Spleen (tissue), 11 donors: ENCODE measurements at regions not wholly inside any gene's neighbourhood (a gene's known extent, or its start where the extent isn't known, plus 50 kb on each side); places are given as distances from the start of the nearest gene placed in this dataset.

ENCODE experiments used
- DNase-seq: peaks from one replicate; pipeline ENCODE4 v3.0.0-alpha.2; 2020
- H3K27ac ChIP-seq, 8 donors: fragments of 200-600 bp; sonication (generic) in 7 of 8; 1 replicate in 4 of 8; 2 replicates in 4 of 8; pipeline versions ENCODE4 v1.5.0 to v1.8.0; 2016 to 2021; ENCODE audit warnings: inconsistent platforms in 4 of 8, mild to moderate bottlenecking in 4 of 8, moderate library complexity in 1 of 8
- H3K27me3 ChIP-seq, 7 donors: fragments of 200-600 bp; sonication (generic) in 6 of 7; replicated peaks in 1 of 7; 1 replicate in 4 of 7; 2 replicates in 3 of 7; pipeline versions ENCODE4 v1.5.0 to v1.8.0; 2016 to 2021; ENCODE audit warnings: inconsistent platforms in 3 of 7, mild to moderate bottlenecking in 1 of 7
- H3K36me3 ChIP-seq, 6 donors: fragments of 200-600 bp; sonication (generic) in 5 of 6; 1 replicate in 4 of 6; 2 replicates in 2 of 6; pipeline versions ENCODE4 v1.5.0 to v1.8.0; 2016 to 2021; ENCODE audit warnings: inconsistent platforms in 2 of 6
- H3K4me1 ChIP-seq, 6 donors: fragments of 200-600 bp; sonication (generic) in 5 of 6; 1 replicate in 3 of 6; 2 replicates in 3 of 6; pipeline versions ENCODE4 v1.5.0 to v1.8.0; 2016 to 2021; ENCODE audit warnings: inconsistent platforms in 3 of 6
- H3K4me3 ChIP-seq, 8 donors: fragments of 200-600 bp; sonication (generic) in 7 of 8; 1 replicate in 4 of 8; 2 replicates in 4 of 8; pipeline versions ENCODE4 v1.5.0 to v1.8.0; 2016 to 2021; ENCODE audit warnings: inconsistent platforms in 4 of 8, mild to moderate bottlenecking in 4 of 8, moderate library complexity in 2 of 8
- H3K9me3 ChIP-seq, 8 donors: fragments of 200-600 bp; sonication (generic) in 7 of 8; 1 replicate in 4 of 8; 2 replicates in 4 of 8; pipeline versions ENCODE4 v1.5.0 to v1.8.0; 2016 to 2021; ENCODE audit warnings: inconsistent platforms in 4 of 8
- CTCF ChIP-seq, 11 experiments: fragments of 200-600 bp in 7 of 11; fragments of 450-650 bp in 4 of 11; sonication (generic) in 4 of 11; IDR thresholded peaks in 8 of 11; conservative IDR thresholded peaks in 3 of 11; 1 replicate in 7 of 11; 2 replicates in 4 of 11; pipeline versions ENCODE4 v1.4.0 to v1.8.0; 2016 to 2021; ENCODE audit warnings: antibody characterized with exemption in 11 of 11, inconsistent platforms in 4 of 11, mild to moderate bottlenecking in 1 of 11
- POLR2A ChIP-seq, 3 donors: fragments of 450-650 bp; IDR thresholded peaks; one replicate each; pipeline ENCODE4 v1.5.1; 2017; ENCODE audit warnings: antibody characterized with exemption in 3 of 3, mild to moderate bottlenecking in 1 of 3
- POLR2AphosphoS5 ChIP-seq, 3 donors: sonication (generic); formaldehyde crosslinking; IDR thresholded peaks; one replicate each; pipeline ENCODE4 v1.5.1; 2017; ENCODE audit warnings: antibody characterized with exemption in 3 of 3
- WGBS, 5 donors: extraction: QIAGEN DNeasy Blood & Tissue Kit in 3 of 5; methylation state at CpG; one replicate each; pipeline versions ENCODE4 v1.1.5 to v1.1.7; 2013 to 2018; 5-methylcytosine and 5-hydroxymethylcytosine counted together
- intact Hi-C: fragments of 100-400 bp; cut with DNase I; formaldehyde crosslinking; loops from one replicate; pipeline ENCODE4 v1.15.0; 2023; ENCODE audit warnings: low total_unique reads
- donor health status: healthy with polysubstance abuse.
- donor health status: DM: no; HTN: no; CAD: no; lungs with moderate emphysema.
- donor health status: DM: no; HTN: no; CAD: no.
- donor health status: Bipolar disorder and iron deficiency.
- donor health status: healthy.
- donor health status: DM: no; HTN: no; CAD: no.
- donor health status: DM: yes; HTN: yes; CAD: no.

DNA sequence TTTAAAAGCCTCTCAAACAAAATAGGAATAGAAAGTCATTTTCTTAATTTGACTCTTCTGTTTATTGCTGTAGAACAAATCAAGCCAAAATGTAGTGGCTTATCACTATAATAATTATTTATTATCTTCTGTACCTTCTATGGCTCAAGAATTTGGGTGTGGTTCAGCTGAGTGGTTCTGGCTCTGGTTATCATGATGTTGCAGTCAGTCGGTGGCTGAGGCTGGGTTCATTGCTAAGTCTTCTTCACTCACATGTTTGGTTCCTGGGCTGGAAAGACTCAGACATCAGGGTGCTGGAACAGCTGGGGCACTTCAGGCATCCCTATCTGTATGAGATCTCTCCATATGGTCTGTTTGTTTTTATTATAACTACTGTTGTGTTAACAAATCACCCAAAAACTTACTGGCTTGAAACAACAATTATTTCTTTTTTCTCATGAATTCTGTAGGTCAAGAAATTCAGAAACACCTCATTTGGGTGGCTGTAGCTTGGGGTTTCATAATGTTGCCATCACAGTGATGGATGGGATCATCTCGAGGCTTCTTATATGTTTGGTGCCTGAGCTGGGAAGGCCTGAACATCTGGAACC is 165.5 kb upstream of the FOXN2 start:
- Histone ChIP-seq H3K4me1 (peaks cover 0 to 35% (median 14%) of the 10 kb centered on the region in 6 donors), H3K4me3 (no peak overlapping the region), H3K27me3 (no peaks in the 10 kb centered on the region), H3K36me3 (no peaks in the 10 kb centered on the region), H3K9me3 (no peaks in the 10 kb centered on the region), H3K27ac (no peak overlapping the region)
- WGBS, 5 donors: 59 to 80% (median 73%) methylated on average over 2 of the region's 2 CpGs
- TF ChIP-seq POLR2AphosphoS5 (IDR thresholded peaks at IDR 0.05) (no peak), POLR2A (IDR thresholded peaks at IDR 0.05) (no peak), CTCF (IDR thresholded peaks at IDR 0.05 in 8 of 11, conservative IDR thresholded peaks at IDR 0.05 in 3 of 11) (no peak)
- intact Hi-C loops: no loop called here
- DNase-seq: no peak

DNA sequence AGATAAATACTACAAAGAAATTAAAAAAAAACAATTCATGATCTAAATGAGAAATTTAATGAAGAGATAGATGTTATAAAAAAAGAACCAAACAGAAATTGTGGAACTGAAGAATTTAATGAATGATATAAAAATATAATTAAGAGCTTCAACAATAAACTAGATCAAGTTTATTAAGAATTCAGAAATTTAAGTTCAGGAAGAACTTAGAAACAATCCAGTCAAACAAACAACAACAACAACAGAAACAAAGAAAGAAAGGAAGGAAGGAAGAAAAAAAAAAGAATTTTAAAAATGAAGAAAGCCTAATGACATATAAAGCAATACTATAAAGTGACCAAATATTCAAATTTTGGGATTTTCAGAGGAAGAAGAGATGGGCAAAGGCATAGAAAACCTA is 157.3 kb upstream of the FOXN2 start:
- intact Hi-C loops: no loop called here
- Histone ChIP-seq H3K4me3 (no peak overlapping the region), H3K9me3 (peaks cover 0 to 43% (median 28%) of the 10 kb centered on the region in 8 donors), H3K36me3 (no peaks in the 10 kb centered on the region), H3K4me1 (peaks cover 0 to 11% (median 0%) of the 10 kb centered on the region in 6 donors), H3K27me3 (no peaks in the 10 kb centered on the region), H3K27ac (no peak overlapping the region)
- TF ChIP-seq POLR2AphosphoS5 (IDR thresholded peaks at IDR 0.05): no peak
- no peak for TF ChIP-seq CTCF (IDR thresholded peaks at IDR 0.05 in 8 of 11, conservative IDR thresholded peaks at IDR 0.05 in 3 of 11)
- TF ChIP-seq POLR2A (IDR thresholded peaks at IDR 0.05): no peak
- DNase-seq: no peak

- H3K4me3 ChIP-seq: no peak overlapping the region
- TF ChIP-seq POLR2AphosphoS5 (IDR thresholded peaks at IDR 0.05) (no peak), CTCF (IDR thresholded peaks at IDR 0.05 in 8 of 11, conservative IDR thresholded peaks at IDR 0.05 in 3 of 11) (no peak), POLR2A (IDR thresholded peaks at IDR 0.05) (no peak)
- intact Hi-C loops: no loop called here
- H3K9me3 ChIP-seq: peaks cover 0 to 37% (median 27%) of the 10 kb centered on the region in 8 donors
- WGBS, 5 donors: 22 to 37% (median 31%) methylated on average over 2 of the region's 2 CpGs
- peak overlapping the region in 4 of 8 donors; percentile 11 to 66 (median 42) for H3K27ac ChIP-seq
- H3K4me1 ChIP-seq: peaks cover 0 to 30% (median 0%) of the 10 kb centered on the region in 6 donors
- H3K27me3 ChIP-seq: no peaks in the 10 kb centered on the region
- DNase-seq: no peak
- no peaks in the 10 kb centered on the region for H3K36me3 ChIP-seq
These were observed 152.9 kb upstream of the FOXN2 start for GRCh38 chr2:48161628-48162027.

DNA sequence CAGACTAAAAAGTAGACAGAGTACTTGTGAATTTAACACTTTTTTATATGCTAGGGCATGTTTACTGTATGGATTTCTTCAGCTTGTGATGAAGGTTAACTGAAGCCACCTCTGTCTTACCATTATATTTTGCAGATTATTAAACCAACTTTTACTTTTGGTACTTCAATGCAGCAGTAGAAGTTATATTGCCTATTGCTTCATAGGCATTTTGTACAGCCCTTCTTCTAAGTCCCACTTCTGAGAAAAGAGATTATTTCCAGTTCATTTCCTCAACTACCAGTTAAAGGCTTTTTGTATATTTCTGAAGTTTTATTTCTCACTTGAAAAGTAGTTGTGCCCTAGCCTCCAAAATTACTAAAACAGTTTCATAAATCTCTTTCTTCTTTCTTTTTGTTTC is 151.7 kb upstream of the FOXN2 start:
- Histone ChIP-seq H3K27ac (peak overlapping the region in 4 of 8 donors; percentile 15 to 66 (median 44)), H3K4me1 (peaks cover 0 to 30% (median 0%) of the 10 kb centered on the region in 6 donors), H3K9me3 (peaks cover 0 to 36% (median 26%) of the 10 kb centered on the region in 8 donors), H3K36me3 (no peaks in the 10 kb centered on the region), H3K27me3 (no peaks in the 10 kb centered on the region), H3K4me3 (no peak overlapping the region)
- DNase-seq: no peak
- intact Hi-C loops: no loop called here
- no peak for TF ChIP-seq POLR2AphosphoS5 (IDR thresholded peaks at IDR 0.05)
- no peak for TF ChIP-seq CTCF (IDR thresholded peaks at IDR 0.05 in 8 of 11, conservative IDR thresholded peaks at IDR 0.05 in 3 of 11)
- no peak for TF ChIP-seq POLR2A (IDR thresholded peaks at IDR 0.05)
